AG09319 (cell line): ENCODE measurements at regions not wholly inside any gene's neighbourhood (a gene's known extent, or its start where the extent isn't known, plus 50 kb on each side); places are given as distances from the start of the nearest gene placed in this dataset.

Source experiments
- DNase-seq: peaks from one replicate; pipeline ENCODE4 v3.0.0-alpha.2; 2010; ENCODE audit warnings: low read depth; ENCODE audit errors: extremely low read depth
- TF ChIP-seq, protein P1 (sequence below): IDR thresholded peaks from 2 replicates; pipeline ENCODE4 v1.5.1; 2011; ENCODE audit warnings: low read depth, mild to moderate bottlenecking, inconsistent platforms, low read length, moderate library complexity

DNA sequence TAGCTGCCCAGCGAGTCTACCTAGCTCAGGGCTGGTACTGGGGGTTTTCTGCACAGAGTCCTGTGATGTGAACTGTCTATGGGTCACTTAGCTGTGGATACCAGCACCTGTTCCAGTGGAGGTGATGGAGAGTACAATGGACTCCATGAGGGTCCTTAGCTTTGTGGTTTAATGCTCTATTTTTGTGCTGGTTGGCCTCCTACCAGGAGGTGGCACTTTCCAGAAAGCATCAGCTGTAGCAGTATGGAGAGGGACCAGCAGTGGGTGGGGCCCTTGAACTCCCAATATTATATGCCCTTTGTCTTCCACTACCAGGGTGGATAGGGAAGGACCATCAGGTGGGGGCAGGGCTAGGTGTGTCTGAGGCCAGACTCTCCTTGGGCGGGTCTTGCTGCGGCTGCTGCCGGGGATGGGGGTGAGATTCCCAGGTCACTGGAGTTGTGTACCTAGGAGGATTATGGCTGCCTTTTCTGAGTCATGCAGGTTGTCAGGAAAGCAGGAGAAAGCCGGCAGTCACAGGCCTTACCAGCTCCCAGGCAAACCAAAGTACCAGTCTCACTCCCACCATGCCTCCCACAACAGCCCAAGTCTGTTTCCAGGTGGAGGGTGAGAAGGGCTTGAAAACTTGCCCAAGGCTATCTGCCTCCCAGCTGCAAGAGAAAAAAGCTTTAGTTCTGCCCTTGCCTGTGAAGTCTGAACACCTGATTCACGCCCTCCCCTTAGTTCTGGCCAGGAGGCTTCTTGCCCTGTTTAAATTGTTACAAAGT lies 163.0 kb upstream of the NUDT4 start:
- TF ChIP-seq, protein P1, sequence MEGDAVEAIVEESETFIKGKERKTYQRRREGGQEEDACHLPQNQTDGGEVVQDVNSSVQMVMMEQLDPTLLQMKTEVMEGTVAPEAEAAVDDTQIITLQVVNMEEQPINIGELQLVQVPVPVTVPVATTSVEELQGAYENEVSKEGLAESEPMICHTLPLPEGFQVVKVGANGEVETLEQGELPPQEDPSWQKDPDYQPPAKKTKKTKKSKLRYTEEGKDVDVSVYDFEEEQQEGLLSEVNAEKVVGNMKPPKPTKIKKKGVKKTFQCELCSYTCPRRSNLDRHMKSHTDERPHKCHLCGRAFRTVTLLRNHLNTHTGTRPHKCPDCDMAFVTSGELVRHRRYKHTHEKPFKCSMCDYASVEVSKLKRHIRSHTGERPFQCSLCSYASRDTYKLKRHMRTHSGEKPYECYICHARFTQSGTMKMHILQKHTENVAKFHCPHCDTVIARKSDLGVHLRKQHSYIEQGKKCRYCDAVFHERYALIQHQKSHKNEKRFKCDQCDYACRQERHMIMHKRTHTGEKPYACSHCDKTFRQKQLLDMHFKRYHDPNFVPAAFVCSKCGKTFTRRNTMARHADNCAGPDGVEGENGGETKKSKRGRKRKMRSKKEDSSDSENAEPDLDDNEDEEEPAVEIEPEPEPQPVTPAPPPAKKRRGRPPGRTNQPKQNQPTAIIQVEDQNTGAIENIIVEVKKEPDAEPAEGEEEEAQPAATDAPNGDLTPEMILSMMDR: no peak
- no peak for DNase-seq

DNA sequence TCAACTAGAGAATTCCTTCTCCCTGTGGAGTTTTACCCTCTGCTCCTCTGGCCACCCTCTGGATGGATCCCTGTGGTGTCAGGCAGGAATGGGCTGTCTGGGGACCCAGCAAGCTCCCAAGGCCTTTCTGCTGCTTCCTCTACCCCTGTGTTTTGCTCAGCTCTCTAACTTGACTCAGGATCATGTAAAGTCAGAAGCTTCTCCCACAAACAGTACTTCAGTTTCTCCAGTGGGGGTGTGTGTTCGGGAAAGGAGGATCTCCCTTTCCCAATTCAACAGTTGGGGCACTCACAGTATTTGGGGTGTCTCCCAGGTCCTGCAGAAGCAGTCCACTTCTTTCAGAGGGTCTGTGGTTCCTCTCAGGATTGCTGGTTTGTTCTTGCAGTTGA lies 162.4 kb upstream of the NUDT4 start:
- no peak for DNase-seq
- TF ChIP-seq, protein P1: no peak

DNA sequence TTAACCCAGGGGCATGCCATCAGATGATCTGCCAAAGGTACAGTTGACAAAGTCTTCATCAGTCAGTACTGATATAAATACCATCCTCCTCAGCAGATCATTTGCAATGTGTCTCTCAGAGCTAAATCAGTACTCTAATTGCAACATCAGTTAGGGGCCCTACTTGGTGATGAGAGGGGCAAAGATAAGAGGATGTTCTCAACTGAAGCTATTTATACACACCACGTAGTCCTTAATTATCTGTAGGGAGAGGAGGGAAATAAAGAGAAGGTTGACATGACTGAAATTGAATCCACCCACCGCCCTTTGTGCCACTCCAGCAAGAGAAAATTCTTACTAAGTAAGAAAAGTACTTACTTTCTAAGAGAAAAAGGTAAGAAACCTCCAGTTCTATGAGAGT lies 157.8 kb upstream of the NUDT4 start:
- TF ChIP-seq, protein P1: no peak
- no peak for DNase-seq

DNA sequence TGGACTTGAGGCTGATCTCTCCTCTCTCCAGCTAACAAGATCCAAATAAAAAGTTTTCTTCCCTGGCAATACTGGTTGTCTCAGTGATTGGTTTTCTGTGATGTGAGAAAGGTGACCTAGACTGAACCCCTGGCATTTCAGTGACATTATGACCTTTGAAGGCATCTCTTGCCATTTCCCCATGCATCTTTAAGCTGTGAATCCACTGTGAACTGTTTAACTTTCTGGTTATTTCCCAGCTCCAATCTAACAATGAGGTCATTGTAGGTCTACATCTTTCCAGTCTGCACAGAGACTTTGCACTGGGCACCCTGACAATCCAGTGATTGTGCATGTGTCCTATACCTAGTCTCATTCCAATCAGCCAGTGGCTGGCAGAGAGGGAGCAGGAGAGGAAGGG lies 155.9 kb upstream of the NUDT4 start:
- TF ChIP-seq, protein P1: no peak
- DNase-seq: no peak

DNA sequence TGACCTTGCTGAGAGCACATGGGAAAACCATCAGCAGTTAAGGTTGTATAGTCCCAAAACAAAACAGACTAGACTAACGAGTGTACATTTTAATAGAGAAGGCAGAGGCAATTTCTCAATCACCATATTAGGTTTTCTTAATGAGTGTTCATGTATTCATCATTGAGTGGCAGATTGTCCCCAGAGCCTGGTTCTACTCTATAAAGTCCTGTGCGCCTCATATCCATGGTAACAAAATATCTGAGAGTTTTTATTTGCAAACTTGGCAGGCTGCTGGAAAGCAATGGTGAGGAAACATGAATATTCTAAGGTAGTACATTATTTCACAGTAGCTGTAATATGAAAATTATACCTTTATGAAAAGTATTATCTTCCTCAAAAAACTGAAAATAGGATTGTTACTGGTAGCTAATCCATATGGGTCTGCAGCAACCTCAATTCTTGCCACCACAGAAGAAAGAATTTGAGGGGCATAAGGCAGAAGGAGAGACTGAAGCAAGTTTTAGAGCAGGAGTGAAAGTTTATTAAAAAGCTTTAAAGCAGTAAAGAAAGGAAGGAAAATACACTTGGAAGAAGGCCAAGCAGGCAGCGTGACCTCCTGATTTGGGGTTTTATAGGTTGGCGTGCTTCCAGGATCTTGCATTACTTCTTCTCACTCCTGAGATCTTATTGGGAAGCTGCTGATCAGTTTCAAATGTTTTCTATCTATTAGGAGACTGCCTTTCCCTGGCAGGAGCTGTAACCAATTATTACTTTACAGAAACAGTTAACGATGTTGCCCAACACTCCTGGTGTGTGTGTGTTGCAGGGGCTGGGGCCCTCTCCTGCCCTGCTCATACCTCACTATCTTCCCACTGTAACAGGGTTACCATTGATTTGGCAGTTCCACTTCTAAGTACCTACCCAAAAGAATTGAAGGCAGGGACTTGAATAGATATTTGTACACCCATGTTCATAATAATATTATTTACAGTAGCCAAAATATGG lies 154.0 kb upstream of the NUDT4 start:
- TF ChIP-seq, protein P1: no peak
- DNase-seq: no peak

DNA sequence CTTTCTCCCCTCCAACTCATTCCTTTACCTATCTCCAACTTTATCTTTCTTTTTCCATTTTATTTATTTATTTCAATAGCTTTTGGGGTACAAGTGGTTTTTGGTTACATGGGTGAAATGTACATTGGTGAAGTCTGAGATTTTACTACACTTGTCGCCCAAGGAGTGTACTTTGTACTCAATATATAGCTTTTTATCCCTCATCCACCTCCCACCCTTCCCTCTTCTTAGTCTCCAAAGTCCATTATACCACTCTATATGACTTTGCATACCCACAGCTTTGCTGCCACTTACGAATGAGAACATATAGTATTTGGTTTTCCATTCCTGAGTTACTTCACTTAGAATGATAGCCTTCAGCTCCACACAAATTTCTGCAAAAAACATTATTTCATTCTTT lies 152.6 kb upstream of the NUDT4 start:
- no peak for DNase-seq
- TF ChIP-seq, protein P1: no peak

DNA sequence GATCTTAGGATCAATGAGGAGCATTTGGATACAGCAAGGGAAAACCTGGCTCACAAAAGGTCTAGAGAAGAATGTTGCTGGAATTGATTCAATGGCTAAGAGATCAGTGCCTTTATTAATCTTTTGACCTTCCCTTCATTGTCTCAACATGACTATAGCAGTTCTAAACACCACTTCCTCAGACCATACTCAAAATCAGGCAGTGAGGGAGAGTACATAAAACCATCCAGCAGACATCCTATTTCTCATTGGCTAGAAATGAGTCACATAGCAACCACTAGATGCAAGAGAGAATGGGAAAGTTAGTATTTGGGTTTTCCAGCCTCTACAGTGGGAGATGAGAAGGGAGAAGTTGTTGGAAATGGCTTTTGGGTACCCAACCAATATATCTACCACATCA lies 151.4 kb upstream of the NUDT4 start:
- TF ChIP-seq, protein P1: no peak
- no peak for DNase-seq
